GM12878 (cell line): ENCODE measurements at regions not wholly inside any gene's neighbourhood (a gene's known extent, or its start where the extent isn't known, plus 50 kb on each side); places are given as distances from the start of the nearest gene placed in this dataset.

ENCODE experiments used
- BCLAF1 ChIP-seq: fragments of 450-650 bp; IDR thresholded peaks from 2 replicates; pipeline ENCODE4 v1.6.1; 2017; ENCODE audit warnings: antibody characterized with exemption, mild to moderate bottlenecking, moderate library complexity
- BRCA1 ChIP-seq: IDR thresholded peaks from 2 replicates; pipeline ENCODE4 v1.6.1; 2011; ENCODE audit warnings: low read depth, low read length, improper control_type of control experiment
- PML ChIP-seq: IDR thresholded peaks from 2 replicates; pipeline ENCODE4 v1.6.1; 2012; ENCODE audit warnings: low read length, inconsistent platforms
- POLR2AphosphoS2 ChIP-seq: IDR thresholded peaks from 2 replicates; pipeline ENCODE4 v1.6.1; 2011; ENCODE audit warnings: low read depth, mild to moderate bottlenecking, low read length, improper control_type of control experiment, moderate library complexity

- TF ChIP-seq BCLAF1 (no peak), POLR2AphosphoS2 (no peak), BRCA1 (no peak), PML (no peak)
Observed at GRCh38 chr2:201983800-201984199, 49.9 kb upstream of the FZD7 start (continued).
